ENCODE measurements at regions not wholly inside any gene's neighbourhood (a gene's known extent, or its start where the extent isn't known, plus 50 kb on each side); places are given as distances from the start of the nearest gene placed in this dataset.

GRCh38 chr3:5465183-5465582, 277.7 kb downstream of the EDEM1 start:
- TF ChIP-seq CTCF (IDR thresholded peaks at IDR 0.05) (no peak), POLR2AphosphoS5 (IDR thresholded peaks at IDR 0.05) (no peak), EP300 (IDR thresholded peaks at IDR 0.05) (no peak), POLR2A (IDR thresholded peaks at IDR 0.05) (no peak)
